ENCODE measurements at regions not wholly inside any gene's neighbourhood (a gene's known extent, or its start where the extent isn't known, plus 50 kb on each side); places are given as distances from the start of the nearest gene placed in this dataset.

DNA sequence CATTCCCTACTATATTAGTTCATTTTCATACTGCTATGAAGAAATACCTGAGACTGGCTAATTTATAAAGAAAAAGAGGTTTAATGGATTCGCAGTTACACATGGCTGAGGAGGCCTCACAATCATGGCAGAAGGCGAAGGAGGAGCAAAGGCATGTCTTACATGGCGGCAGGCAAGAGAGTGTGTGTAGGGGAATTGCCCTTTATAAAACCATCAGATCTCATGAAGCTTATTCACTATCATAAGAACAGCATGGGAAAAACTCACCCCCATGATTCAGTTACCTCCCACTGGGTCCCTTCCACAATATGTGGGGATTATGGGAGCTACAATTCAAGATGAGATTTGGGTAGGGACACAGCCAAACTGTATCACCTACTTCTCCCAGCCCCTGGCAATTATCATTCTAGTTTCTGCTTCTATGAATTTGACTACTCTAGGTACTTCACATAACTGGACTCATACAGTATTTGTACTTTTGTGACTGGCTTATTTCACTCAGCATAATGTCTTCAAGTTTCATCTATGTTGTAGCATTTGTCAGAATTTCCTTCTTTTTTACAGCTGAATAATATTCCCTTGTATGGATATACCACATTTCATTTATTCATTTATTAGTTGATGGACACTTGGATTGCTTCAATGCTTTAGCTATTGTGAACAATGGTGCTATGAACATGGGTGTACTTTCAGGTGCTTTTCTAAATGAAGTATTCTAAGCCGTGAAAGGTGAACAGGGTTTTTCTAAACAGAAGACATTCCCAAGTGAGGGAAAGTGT, 219.5 kb upstream of the NUDT4 start:
- Mint-ChIP-seq H3K36me3 (ENCODE audit: low read depth) (peaks cover 4% of the 10 kb centered on the region; the same call in 2 of the 3 replicates), H3K4me1 (no peaks in the 10 kb centered on the region), H3K9me3 (peaks cover 20% of the 10 kb centered on the region), H3K4me3 (no peak overlapping the region), H3K27me3 (ENCODE audit: insufficient read depth, low read depth, poor library complexity) (peaks cover 2% of the 10 kb centered on the region), H3K27ac (no peak overlapping the region)
- H3K27ac ChIP-seq (ENCODE audit: low read depth) = no peak overlapping the region
- ATAC-seq (no peak), DNase-seq (ENCODE audit: low spot score) (no peak)
- H3F3A ChIP-seq (replicated peaks; ENCODE audit: low read depth) = no peaks in the 10 kb centered on the region
- H3K4me3 ChIP-seq = no peak overlapping the region
- no peaks in the 10 kb centered on the region for H3K9me2 ChIP-seq (ENCODE audit: insufficient read depth)
- no peaks in the 10 kb centered on the region for H3K27me3 ChIP-seq (ENCODE audit: insufficient read depth)
- no peak overlapping the region for H3K4me2 ChIP-seq
- H4K20me1 ChIP-seq (replicated peaks; ENCODE audit: insufficient read depth) = no peaks in the 10 kb centered on the region
- no peaks in the 10 kb centered on the region for H3K79me2 ChIP-seq (replicated peaks; ENCODE audit: insufficient read depth)
- H2AFZ ChIP-seq = no peak overlapping the region
- TF ChIP-seq, protein P1, sequence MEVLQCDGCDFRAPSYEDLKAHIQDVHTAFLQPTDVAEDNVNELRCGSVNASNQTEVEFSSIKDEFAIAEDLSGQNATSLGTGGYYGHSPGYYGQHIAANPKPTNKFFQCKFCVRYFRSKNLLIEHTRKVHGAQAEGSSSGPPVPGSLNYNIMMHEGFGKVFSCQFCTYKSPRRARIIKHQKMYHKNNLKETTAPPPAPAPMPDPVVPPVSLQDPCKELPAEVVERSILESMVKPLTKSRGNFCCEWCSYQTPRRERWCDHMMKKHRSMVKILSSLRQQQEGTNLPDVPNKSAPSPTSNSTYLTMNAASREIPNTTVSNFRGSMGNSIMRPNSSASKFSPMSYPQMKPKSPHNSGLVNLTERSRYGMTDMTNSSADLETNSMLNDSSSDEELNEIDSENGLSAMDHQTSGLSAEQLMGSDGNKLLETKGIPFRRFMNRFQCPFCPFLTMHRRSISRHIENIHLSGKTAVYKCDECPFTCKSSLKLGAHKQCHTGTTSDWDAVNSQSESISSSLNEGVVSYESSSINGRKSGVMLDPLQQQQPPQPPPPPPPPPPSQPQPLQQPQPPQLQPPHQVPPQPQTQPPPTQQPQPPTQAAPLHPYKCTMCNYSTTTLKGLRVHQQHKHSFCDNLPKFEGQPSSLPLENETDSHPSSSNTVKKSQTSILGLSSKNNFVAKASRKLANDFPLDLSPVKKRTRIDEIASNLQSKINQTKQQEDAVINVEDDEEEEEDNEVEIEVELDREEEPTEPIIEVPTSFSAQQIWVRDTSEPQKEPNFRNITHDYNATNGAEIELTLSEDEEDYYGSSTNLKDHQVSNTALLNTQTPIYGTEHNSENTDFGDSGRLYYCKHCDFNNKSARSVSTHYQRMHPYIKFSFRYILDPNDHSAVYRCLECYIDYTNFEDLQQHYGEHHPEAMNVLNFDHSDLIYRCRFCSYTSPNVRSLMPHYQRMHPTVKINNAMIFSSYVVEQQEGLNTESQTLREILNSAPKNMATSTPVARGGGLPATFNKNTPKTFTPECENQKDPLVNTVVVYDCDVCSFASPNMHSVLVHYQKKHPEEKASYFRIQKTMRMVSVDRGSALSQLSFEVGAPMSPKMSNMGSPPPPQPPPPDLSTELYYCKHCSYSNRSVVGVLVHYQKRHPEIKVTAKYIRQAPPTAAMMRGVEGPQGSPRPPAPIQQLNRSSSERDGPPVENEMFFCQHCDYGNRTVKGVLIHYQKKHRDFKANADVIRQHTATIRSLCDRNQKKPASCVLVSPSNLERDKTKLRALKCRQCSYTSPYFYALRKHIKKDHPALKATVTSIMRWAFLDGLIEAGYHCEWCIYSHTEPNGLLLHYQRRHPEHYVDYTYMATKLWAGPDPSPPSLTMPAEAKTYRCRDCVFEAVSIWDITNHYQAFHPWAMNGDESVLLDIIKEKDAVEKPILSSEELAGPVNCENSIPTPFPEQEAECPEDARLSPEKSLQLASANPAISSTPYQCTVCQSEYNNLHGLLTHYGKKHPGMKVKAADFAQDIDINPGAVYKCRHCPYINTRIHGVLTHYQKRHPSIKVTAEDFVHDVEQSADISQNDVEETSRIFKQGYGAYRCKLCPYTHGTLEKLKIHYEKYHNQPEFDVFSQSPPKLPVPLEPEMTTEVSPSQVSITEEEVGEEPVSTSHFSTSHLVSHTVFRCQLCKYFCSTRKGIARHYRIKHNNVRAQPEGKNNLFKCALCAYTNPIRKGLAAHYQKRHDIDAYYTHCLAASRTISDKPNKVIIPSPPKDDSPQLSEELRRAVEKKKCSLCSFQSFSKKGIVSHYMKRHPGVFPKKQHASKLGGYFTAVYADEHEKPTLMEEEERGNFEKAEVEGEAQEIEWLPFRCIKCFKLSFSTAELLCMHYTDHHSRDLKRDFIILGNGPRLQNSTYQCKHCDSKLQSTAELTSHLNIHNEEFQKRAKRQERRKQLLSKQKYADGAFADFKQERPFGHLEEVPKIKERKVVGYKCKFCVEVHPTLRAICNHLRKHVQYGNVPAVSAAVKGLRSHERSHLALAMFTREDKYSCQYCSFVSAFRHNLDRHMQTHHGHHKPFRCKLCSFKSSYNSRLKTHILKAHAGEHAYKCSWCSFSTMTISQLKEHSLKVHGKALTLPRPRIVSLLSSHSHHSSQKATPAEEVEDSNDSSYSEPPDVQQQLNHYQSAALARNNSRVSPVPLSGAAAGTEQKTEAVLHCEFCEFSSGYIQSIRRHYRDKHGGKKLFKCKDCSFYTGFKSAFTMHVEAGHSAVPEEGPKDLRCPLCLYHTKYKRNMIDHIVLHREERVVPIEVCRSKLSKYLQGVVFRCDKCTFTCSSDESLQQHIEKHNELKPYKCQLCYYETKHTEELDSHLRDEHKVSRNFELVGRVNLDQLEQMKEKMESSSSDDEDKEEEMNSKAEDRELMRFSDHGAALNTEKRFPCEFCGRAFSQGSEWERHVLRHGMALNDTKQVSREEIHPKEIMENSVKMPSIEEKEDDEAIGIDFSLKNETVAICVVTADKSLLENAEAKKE (CRISPR knock-in tag; IDR thresholded peaks at IDR 0.05) = no peak
- no peak for TF ChIP-seq CREB1 (CRISPR knock-in tag; IDR thresholded peaks at IDR 0.05; ENCODE audit: low read depth)
- TF ChIP-seq EZH2phosphoT487 (IDR thresholded peaks at IDR 0.05; ENCODE audit: unreplicated experiment) = no peak
- TF ChIP-seq, protein P2, sequence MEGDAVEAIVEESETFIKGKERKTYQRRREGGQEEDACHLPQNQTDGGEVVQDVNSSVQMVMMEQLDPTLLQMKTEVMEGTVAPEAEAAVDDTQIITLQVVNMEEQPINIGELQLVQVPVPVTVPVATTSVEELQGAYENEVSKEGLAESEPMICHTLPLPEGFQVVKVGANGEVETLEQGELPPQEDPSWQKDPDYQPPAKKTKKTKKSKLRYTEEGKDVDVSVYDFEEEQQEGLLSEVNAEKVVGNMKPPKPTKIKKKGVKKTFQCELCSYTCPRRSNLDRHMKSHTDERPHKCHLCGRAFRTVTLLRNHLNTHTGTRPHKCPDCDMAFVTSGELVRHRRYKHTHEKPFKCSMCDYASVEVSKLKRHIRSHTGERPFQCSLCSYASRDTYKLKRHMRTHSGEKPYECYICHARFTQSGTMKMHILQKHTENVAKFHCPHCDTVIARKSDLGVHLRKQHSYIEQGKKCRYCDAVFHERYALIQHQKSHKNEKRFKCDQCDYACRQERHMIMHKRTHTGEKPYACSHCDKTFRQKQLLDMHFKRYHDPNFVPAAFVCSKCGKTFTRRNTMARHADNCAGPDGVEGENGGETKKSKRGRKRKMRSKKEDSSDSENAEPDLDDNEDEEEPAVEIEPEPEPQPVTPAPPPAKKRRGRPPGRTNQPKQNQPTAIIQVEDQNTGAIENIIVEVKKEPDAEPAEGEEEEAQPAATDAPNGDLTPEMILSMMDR (conservative IDR thresholded peaks at IDR 0.05; ENCODE audit: low read depth in 2 of 2) = no peak
- TF ChIP-seq, protein P3, sequence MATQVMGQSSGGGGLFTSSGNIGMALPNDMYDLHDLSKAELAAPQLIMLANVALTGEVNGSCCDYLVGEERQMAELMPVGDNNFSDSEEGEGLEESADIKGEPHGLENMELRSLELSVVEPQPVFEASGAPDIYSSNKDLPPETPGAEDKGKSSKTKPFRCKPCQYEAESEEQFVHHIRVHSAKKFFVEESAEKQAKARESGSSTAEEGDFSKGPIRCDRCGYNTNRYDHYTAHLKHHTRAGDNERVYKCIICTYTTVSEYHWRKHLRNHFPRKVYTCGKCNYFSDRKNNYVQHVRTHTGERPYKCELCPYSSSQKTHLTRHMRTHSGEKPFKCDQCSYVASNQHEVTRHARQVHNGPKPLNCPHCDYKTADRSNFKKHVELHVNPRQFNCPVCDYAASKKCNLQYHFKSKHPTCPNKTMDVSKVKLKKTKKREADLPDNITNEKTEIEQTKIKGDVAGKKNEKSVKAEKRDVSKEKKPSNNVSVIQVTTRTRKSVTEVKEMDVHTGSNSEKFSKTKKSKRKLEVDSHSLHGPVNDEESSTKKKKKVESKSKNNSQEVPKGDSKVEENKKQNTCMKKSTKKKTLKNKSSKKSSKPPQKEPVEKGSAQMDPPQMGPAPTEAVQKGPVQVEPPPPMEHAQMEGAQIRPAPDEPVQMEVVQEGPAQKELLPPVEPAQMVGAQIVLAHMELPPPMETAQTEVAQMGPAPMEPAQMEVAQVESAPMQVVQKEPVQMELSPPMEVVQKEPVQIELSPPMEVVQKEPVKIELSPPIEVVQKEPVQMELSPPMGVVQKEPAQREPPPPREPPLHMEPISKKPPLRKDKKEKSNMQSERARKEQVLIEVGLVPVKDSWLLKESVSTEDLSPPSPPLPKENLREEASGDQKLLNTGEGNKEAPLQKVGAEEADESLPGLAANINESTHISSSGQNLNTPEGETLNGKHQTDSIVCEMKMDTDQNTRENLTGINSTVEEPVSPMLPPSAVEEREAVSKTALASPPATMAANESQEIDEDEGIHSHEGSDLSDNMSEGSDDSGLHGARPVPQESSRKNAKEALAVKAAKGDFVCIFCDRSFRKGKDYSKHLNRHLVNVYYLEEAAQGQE (IDR thresholded peaks at IDR 0.05; ENCODE audit: unreplicated experiment) = no peak
- no peak for TF ChIP-seq JUNB (IDR thresholded peaks at IDR 0.05; ENCODE audit: unreplicated experiment)
- TF ChIP-seq STAT1 (IDR thresholded peaks at IDR 0.05; ENCODE audit: unreplicated experiment) = no peak
- no peak for TF ChIP-seq ZNF331 (CRISPR knock-in tag; IDR thresholded peaks at IDR 0.05; ENCODE audit: low read depth)
- TF ChIP-seq POLR2AphosphoS5 (IDR thresholded peaks at IDR 0.05; ENCODE audit: low read depth) = no peak
- no peak for TF ChIP-seq EZH2 (IDR thresholded peaks at IDR 0.05; ENCODE audit: low read depth, unreplicated experiment)
- no peak for TF ChIP-seq NANOG (IDR thresholded peaks at IDR 0.05; ENCODE audit: borderline replicate concordance)
- TF ChIP-seq ZNF114 (CRISPR knock-in tag; IDR thresholded peaks at IDR 0.05) = no peak
- TF ChIP-seq, protein P4, sequence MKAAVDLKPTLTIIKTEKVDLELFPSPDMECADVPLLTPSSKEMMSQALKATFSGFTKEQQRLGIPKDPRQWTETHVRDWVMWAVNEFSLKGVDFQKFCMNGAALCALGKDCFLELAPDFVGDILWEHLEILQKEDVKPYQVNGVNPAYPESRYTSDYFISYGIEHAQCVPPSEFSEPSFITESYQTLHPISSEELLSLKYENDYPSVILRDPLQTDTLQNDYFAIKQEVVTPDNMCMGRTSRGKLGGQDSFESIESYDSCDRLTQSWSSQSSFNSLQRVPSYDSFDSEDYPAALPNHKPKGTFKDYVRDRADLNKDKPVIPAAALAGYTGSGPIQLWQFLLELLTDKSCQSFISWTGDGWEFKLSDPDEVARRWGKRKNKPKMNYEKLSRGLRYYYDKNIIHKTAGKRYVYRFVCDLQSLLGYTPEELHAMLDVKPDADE (IDR thresholded peaks at IDR 0.05) = no peak
- no peaks in the 10 kb centered on the region for H3K4me1 ChIP-seq (ENCODE audit: insufficient read depth)
- no peaks in the 10 kb centered on the region for H3K36me3 ChIP-seq (ENCODE audit: insufficient read depth)
